ENCODE measurements at regions not wholly inside any gene's neighbourhood (a gene's known extent, or its start where the extent isn't known, plus 50 kb on each side); places are given as distances from the start of the nearest gene placed in this dataset.

GRCh38 chr13:85508683-85509329, 290.4 kb downstream of the SLITRK6 start (continued):
- TF ChIP-seq CBX3 (IDR thresholded peaks at IDR 0.05; ENCODE audit: low read depth), result no peak

GRCh38 chr13:85503797-85504196, 295.4 kb downstream of the SLITRK6 start:
- Histone ChIP-seq H3K27ac (ENCODE audit: low read depth, low read length) (no peak overlapping the region), H3K36me3 (ENCODE audit: control insufficient read depth in 1 of 2, insufficient read depth in 2 of 2, low read length in 2 of 2) (no peaks in the 10 kb centered on the region), H3K9me3 (ENCODE audit: control insufficient read depth in 1 of 2, insufficient read depth in 1 of 2, low read depth in 1 of 2, low read length in 2 of 2) (no peaks in the 10 kb centered on the region; a peak in 1 of 4 replicates), H2AFZ (ENCODE audit: low read depth, low read length, poor library complexity, severe bottlenecking) (no peak overlapping the region), H4K20me1 (ENCODE audit: insufficient read depth) (no peaks in the 10 kb centered on the region; the same call in 1 of the 2 replicates), H3K27me3 (ENCODE audit: insufficient read depth, low read length) (no peaks in the 10 kb centered on the region), H3K4me2 (ENCODE audit: low read length) (no peak overlapping the region), H3K79me2 (ENCODE audit: insufficient read depth, low read length) (no peaks in the 10 kb centered on the region), H3K9me2 (ENCODE audit: insufficient read depth) (no peaks in the 10 kb centered on the region), H3K9ac (ENCODE audit: low read length) (no peak overlapping the region), H3K4me1 (ENCODE audit: control insufficient read depth in 1 of 2, insufficient read depth in 2 of 2, low read length in 2 of 2) (no peaks in the 10 kb centered on the region), H3K4me3 (replicated peaks in 1 of 2; ENCODE audit: low read depth in 1 of 2, low read length in 2 of 2) (no peak overlapping the region)
- no peak for DNase-seq (ENCODE audit: low read depth, low spot score)
- CTCF ChIA-PET, result no interaction called here
- no peak for ATAC-seq
- intact Hi-C loops (cut with micrococcal nuclease), result no loop called here
- POLR2A ChIA-PET, result no interaction called here
- no TSS peak for BruUV-seq (replicated peaks)
- RAD21 ChIA-PET (ENCODE audit: low non-redundant PET in 1 of 2, low total read pairs in 2 of 2, uncharacterized antibody in 2 of 2, unreplicated experiment in 2 of 2), result no interaction called here
- no peak for TF ChIP-seq SP1 (IDR thresholded peaks at IDR 0.05; ENCODE audit: low read depth)
- TF ChIP-seq FOSL1 (IDR thresholded peaks at IDR 0.05; ENCODE audit: low read depth), result no peak
- TF ChIP-seq POLR2A (IDR thresholded peaks at IDR 0.05; ENCODE audit: borderline replicate concordance, extremely low read depth, insufficient read depth, insufficient read length), result no peak
- TF ChIP-seq MAX (IDR thresholded peaks at IDR 0.05), result no peak
- TF ChIP-seq RAD21 (IDR thresholded peaks at IDR 0.05; ENCODE audit: low read depth), result no peak
- no peak for TF ChIP-seq ELF1 (IDR thresholded peaks at IDR 0.05; ENCODE audit: borderline replicate concordance, low read depth)
- TF ChIP-seq EGR1 (IDR thresholded peaks at IDR 0.05; ENCODE audit: low read depth), result no peak
- no peak for TF ChIP-seq EZH2 (IDR thresholded peaks at IDR 0.05)
- TF ChIP-seq JUND (IDR thresholded peaks at IDR 0.05), result no peak
- no peak for TF ChIP-seq ZFX (IDR thresholded peaks at IDR 0.05)
- TF ChIP-seq ZBTB33 (IDR thresholded peaks at IDR 0.05; ENCODE audit: extremely low read depth, insufficient replicate concordance, low read length), result no peak
- no peak for TF ChIP-seq SIN3A (IDR thresholded peaks at IDR 0.05; ENCODE audit: low read depth)
- TF ChIP-seq ZNF274 (IDR thresholded peaks at IDR 0.05; ENCODE audit: low read depth, low read length), result no peak
- no peak for TF ChIP-seq POLR2AphosphoS5 (IDR thresholded peaks at IDR 0.05; ENCODE audit: low read depth, low read length)
- TF ChIP-seq CEBPB (IDR thresholded peaks at IDR 0.05; ENCODE audit: low read depth), result no peak
- TF ChIP-seq CTCF (IDR thresholded peaks at IDR 0.05 in 2 of 3, conservative IDR thresholded peaks at IDR 0.05 in 1 of 3; ENCODE audit: borderline replicate concordance in 1 of 3, insufficient read depth in 1 of 3, low read depth in 2 of 3, low read length in 2 of 3), result no peak
- no peak for TF ChIP-seq REST (IDR thresholded peaks at IDR 0.05; ENCODE audit: low read depth)
- no peak for TF ChIP-seq YY1 (IDR thresholded peaks at IDR 0.05; ENCODE audit: extremely low read depth, insufficient replicate concordance, low read depth, low read length)
- TF ChIP-seq TCF7L2 (IDR thresholded peaks at IDR 0.05; ENCODE audit: borderline replicate concordance, extremely low read depth, insufficient read depth, insufficient read length), result no peak

All from HCT116 (cell line).